Transverse colon (tissue), 4 donors: ENCODE measurements at regions not wholly inside any gene's neighbourhood (a gene's known extent, or its start where the extent isn't known, plus 50 kb on each side); places are given as distances from the start of the nearest gene placed in this dataset.

Experiments
- EP300 ChIP-seq: sonication (generic); formaldehyde crosslinking; IDR thresholded peaks from one replicate; pipeline ENCODE4 v1.6.1; 2017; ENCODE audit warnings: antibody characterized with exemption, low read depth
- POLR2A ChIP-seq: fragments of 450-650 bp; IDR thresholded peaks from one replicate; pipeline ENCODE4 v1.6.1; 2016; ENCODE audit warnings: antibody characterized with exemption, mild to moderate bottlenecking, moderate library complexity
- POLR2AphosphoS5 ChIP-seq, 3 donors: sonication (generic); formaldehyde crosslinking; IDR thresholded peaks; one replicate each; pipeline ENCODE4 v1.6.1; 2016; ENCODE audit warnings: antibody characterized with exemption in 3 of 3
- TF ChIP-seq, protein P1 (sequence below), 5 experiments: fragments of 200-600 bp in 3 of 5; fragments of 450-650 bp in 2 of 5; sonication (generic) in 3 of 5; IDR thresholded peaks; 1 replicate in 2 of 5; 2 replicates in 3 of 5; pipeline ENCODE4 v1.5.1; 2016 to 2017; ENCODE audit warnings: antibody characterized with exemption in 5 of 5, inconsistent platforms in 3 of 5, mild to moderate bottlenecking in 2 of 5, moderate library complexity in 1 of 5

DNA sequence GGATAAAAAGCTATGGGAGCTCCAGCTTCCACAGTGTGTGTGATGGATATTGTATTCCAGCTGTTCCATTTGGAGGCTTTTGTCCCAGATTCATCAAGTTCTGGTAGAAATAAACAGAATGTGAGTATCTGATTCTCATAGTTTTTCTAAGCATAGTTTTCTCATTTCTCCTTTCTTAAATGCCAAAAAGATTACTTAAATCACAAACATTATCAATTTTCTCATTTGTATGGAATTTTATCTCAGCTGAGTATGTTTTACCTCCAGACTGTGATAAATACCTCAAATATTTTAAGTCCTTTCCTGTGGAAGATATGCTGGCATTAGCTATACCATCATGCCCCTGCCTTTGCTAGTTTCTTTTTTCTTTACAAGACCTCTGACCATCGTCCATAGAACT is 767.3 kb downstream of the TFAP2A start:
- TF ChIP-seq, protein P1, sequence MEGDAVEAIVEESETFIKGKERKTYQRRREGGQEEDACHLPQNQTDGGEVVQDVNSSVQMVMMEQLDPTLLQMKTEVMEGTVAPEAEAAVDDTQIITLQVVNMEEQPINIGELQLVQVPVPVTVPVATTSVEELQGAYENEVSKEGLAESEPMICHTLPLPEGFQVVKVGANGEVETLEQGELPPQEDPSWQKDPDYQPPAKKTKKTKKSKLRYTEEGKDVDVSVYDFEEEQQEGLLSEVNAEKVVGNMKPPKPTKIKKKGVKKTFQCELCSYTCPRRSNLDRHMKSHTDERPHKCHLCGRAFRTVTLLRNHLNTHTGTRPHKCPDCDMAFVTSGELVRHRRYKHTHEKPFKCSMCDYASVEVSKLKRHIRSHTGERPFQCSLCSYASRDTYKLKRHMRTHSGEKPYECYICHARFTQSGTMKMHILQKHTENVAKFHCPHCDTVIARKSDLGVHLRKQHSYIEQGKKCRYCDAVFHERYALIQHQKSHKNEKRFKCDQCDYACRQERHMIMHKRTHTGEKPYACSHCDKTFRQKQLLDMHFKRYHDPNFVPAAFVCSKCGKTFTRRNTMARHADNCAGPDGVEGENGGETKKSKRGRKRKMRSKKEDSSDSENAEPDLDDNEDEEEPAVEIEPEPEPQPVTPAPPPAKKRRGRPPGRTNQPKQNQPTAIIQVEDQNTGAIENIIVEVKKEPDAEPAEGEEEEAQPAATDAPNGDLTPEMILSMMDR (IDR thresholded peaks at IDR 0.05) = no peak
- TF ChIP-seq EP300 = no peak
- no peak for TF ChIP-seq POLR2A
- no peak for TF ChIP-seq POLR2AphosphoS5 (IDR thresholded peaks at IDR 0.05)
